Neural progenitor cell (in vitro differentiated cells): ENCODE measurements at regions not wholly inside any gene's neighbourhood (a gene's known extent, or its start where the extent isn't known, plus 50 kb on each side); places are given as distances from the start of the nearest gene placed in this dataset.

Experiments
- DNase-seq: peaks from one replicate; pipeline ENCODE4 v3.0.0-alpha.2; 2016; ENCODE audit warnings: low spot score
- H2AFZ ChIP-seq: fragments of 200-600 bp; sonication (generic); replicated peaks from 2 replicates; pipeline ENCODE4 v1.6.1; 2016; ENCODE audit warnings: antibody characterized with exemption
- H3F3A ChIP-seq: fragments of 200-600 bp; sonication (generic); 2 replicates; pipeline ENCODE4 v1.6.1; 2016; ENCODE audit warnings: antibody characterized with exemption, low read depth
- H3K27ac ChIP-seq: fragments of 200-600 bp; sonication (generic); 2 replicates; pipeline ENCODE4 v1.5.1; 2016; ENCODE audit warnings: mild to moderate bottlenecking
- H3K27me3 ChIP-seq: fragments of 200-600 bp; sonication (generic); 2 replicates; pipeline ENCODE4 v1.6.1; 2016; ENCODE audit warnings: mild to moderate bottlenecking, moderate library complexity
- H3K36me3 ChIP-seq: fragments of 200-600 bp; sonication (generic); 2 replicates; pipeline ENCODE4 v1.5.1; 2016
- H3K4me1 ChIP-seq: fragments of 200-600 bp; sonication (generic); 2 replicates; pipeline ENCODE4 v1.6.1; 2016; ENCODE audit warnings: mixed run types
- H3K4me2 ChIP-seq: fragments of 200-600 bp; sonication (generic); 2 replicates; pipeline ENCODE4 v1.6.1; 2016
- H3K4me3 ChIP-seq: fragments of 200-600 bp; sonication (generic); 2 replicates; pipeline ENCODE4 v1.5.1; 2016
- H3K79me2 ChIP-seq: fragments of 200-600 bp; sonication (generic); 2 replicates; pipeline ENCODE4 v1.6.1; 2016; ENCODE audit warnings: low read depth
- H3K9ac ChIP-seq: fragments of 200-600 bp; sonication (generic); 2 replicates; pipeline ENCODE4 v1.6.1; 2016
- H3K9me3 ChIP-seq: fragments of 200-600 bp; sonication (generic); 2 replicates; pipeline ENCODE4 v1.5.1; 2016; ENCODE audit warnings: low read depth
- H4K20me1 ChIP-seq: fragments of 200-600 bp; sonication (generic); 2 replicates; pipeline ENCODE4 v1.6.1; 2016; ENCODE audit warnings: low read depth
- H3K27ac Mint-ChIP-seq: 3 replicates; pipeline ENCODE4 v1.8.0; 2021; ENCODE audit warnings: mixed read lengths
- H3K27me3 Mint-ChIP-seq: 2 replicates; pipeline ENCODE4 v1.8.0; 2022; ENCODE audit warnings: low read depth, mild to moderate bottlenecking, inconsistent platforms, moderate library complexity, mixed read lengths; ENCODE audit not compliant: insufficient read depth
- H3K36me3 Mint-ChIP-seq: 3 replicates; pipeline ENCODE4 v1.8.0; 2021; ENCODE audit warnings: mixed read lengths
- H3K4me1 Mint-ChIP-seq: 3 replicates; pipeline ENCODE4 v1.8.0; 2021; ENCODE audit warnings: mixed read lengths
- H3K4me3 Mint-ChIP-seq: 3 replicates; pipeline ENCODE4 v1.8.0; 2021; ENCODE audit warnings: mild to moderate bottlenecking, moderate library complexity, mixed read lengths
- H3K9me3 Mint-ChIP-seq: 3 replicates; pipeline ENCODE4 v1.8.0; 2020; ENCODE audit warnings: mixed read lengths
- CTCF ChIP-seq: fragments of 200-600 bp; sonication (generic); IDR thresholded peaks from 2 replicates; pipeline ENCODE4 v1.5.1; 2017; ENCODE audit warnings: antibody characterized with exemption, mild to moderate bottlenecking
- EZH2 ChIP-seq: fragments of 200-600 bp; sonication (generic); IDR thresholded peaks from 2 replicates; pipeline ENCODE4 v1.6.1; 2017; ENCODE audit warnings: antibody characterized with exemption, mild to moderate bottlenecking, moderate library complexity
- EZH2phosphoT487 ChIP-seq: fragments of 200-600 bp; sonication (generic); IDR thresholded peaks from 2 replicates; pipeline ENCODE4 v1.6.1; 2017; ENCODE audit warnings: antibody characterized with exemption

GRCh38 chr17:69822314-69822875 lies 252.6 kb upstream of the KCNJ16 start:
- H3K4me3 ChIP-seq, result no peak overlapping the region

DNA sequence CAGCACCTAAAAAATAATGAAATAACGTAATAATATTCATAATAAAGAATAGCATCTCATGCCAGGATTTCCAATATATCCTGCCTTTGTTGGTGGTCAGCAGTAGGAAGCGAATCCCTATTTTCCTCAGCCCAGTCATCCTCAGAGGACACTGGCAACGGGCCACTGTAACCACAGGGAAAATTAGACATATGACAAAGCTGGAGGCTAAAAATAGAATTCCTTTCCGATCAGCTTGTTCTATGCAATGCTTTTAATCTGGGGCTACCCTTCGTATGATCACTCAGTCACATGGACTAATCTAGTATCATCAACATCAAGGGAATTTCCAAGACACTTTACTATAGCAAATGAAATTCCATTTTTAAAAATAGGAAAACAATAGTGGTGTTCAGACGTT lies 246.9 kb upstream of the KCNJ16 start:
- Mint-ChIP-seq H3K27me3 (no peaks in the 10 kb centered on the region), H3K9me3 (no peaks in the 10 kb centered on the region), H3K4me1 (no peaks in the 10 kb centered on the region), H3K4me3 (no peak overlapping the region), H3K36me3 (no peaks in the 10 kb centered on the region), H3K27ac (no peak overlapping the region)
- H3K4me1 ChIP-seq, result no peaks in the 10 kb centered on the region
- no peak overlapping the region for H3K27ac ChIP-seq
- no peak for DNase-seq
- TF ChIP-seq EZH2phosphoT487 (no peak), EZH2 (no peak), CTCF (no peak)
- no peaks in the 10 kb centered on the region for H3K36me3 ChIP-seq
- no peaks in the 10 kb centered on the region for H3K9me3 ChIP-seq
- H3K79me2 ChIP-seq, result no peaks in the 10 kb centered on the region
- H3K9ac ChIP-seq, result no peak overlapping the region
- H3K4me3 ChIP-seq, result no peak overlapping the region
- no peaks in the 10 kb centered on the region for H3F3A ChIP-seq
- no peak overlapping the region for H2AFZ ChIP-seq
- no peaks in the 10 kb centered on the region for H3K27me3 ChIP-seq
- no peaks in the 10 kb centered on the region for H4K20me1 ChIP-seq
- no peak overlapping the region for H3K4me2 ChIP-seq

More at GRCh38 chr17:69822314-69822875, 252.6 kb upstream of the KCNJ16 start:
- no peak overlapping the region for H3K9ac ChIP-seq
- no peaks in the 10 kb centered on the region for H3K79me2 ChIP-seq
- H3K27me3 ChIP-seq, result no peaks in the 10 kb centered on the region
- H2AFZ ChIP-seq, result no peak overlapping the region
- Mint-ChIP-seq H3K4me1 (no peaks in the 10 kb centered on the region), H3K9me3 (no peaks in the 10 kb centered on the region), H3K27ac (no peak overlapping the region), H3K36me3 (no peaks in the 10 kb centered on the region), H3K27me3 (peaks cover 2% of the 10 kb centered on the region), H3K4me3 (no peak overlapping the region)
- no peaks in the 10 kb centered on the region for H3K36me3 ChIP-seq
- no peaks in the 10 kb centered on the region for H3F3A ChIP-seq
- no peaks in the 10 kb centered on the region for H4K20me1 ChIP-seq
- H3K27ac ChIP-seq, result no peak overlapping the region
- TF ChIP-seq EZH2, result no peak
- no peak for TF ChIP-seq EZH2phosphoT487
- TF ChIP-seq CTCF, result no peak
- no peak overlapping the region for H3K4me2 ChIP-seq
- no peak for DNase-seq
- H3K9me3 ChIP-seq, result no peaks in the 10 kb centered on the region
- no peaks in the 10 kb centered on the region for H3K4me1 ChIP-seq

GRCh38 chr17:69834494-69834893 lies 240.5 kb upstream of the KCNJ16 start:
- TF ChIP-seq CTCF (no peak), EZH2phosphoT487 (no peak), EZH2 (no peak)
- H3K9ac ChIP-seq, result no peak overlapping the region
- no peak overlapping the region for H3K4me2 ChIP-seq
- no peak overlapping the region for H2AFZ ChIP-seq
- no peaks in the 10 kb centered on the region for H4K20me1 ChIP-seq
- no peaks in the 10 kb centered on the region for H3K4me1 ChIP-seq
- Mint-ChIP-seq H3K36me3 (peaks cover 2% of the 10 kb centered on the region), H3K27me3 (peaks cover 2% of the 10 kb centered on the region), H3K4me1 (no peaks in the 10 kb centered on the region), H3K27ac (no peak overlapping the region), H3K4me3 (no peak overlapping the region), H3K9me3 (peaks cover 10% of the 10 kb centered on the region)
- no peaks in the 10 kb centered on the region for H3K79me2 ChIP-seq
- no peaks in the 10 kb centered on the region for H3K27me3 ChIP-seq
- DNase-seq, result no peak
- no peaks in the 10 kb centered on the region for H3F3A ChIP-seq
- H3K4me3 ChIP-seq, result no peak overlapping the region
- no peak overlapping the region for H3K27ac ChIP-seq
- H3K36me3 ChIP-seq, result no peaks in the 10 kb centered on the region
- no peaks in the 10 kb centered on the region for H3K9me3 ChIP-seq
